NCI-H187 (cell line): ENCODE measurements at regions not wholly inside any gene's neighbourhood (a gene's known extent, or its start where the extent isn't known, plus 50 kb on each side); places are given as distances from the start of the nearest gene placed in this dataset.

ENCODE experiments used
- DNase-seq, 2 experiments: peaks; one replicate each; lab custom pipeline; 2025; lab: John Stamatoyannopoulos, UW

- DNase-seq: no peak
Measured at GRCh38 chr2:20150110-20150706, 74.7 kb downstream of the SDC1 start.

DNA sequence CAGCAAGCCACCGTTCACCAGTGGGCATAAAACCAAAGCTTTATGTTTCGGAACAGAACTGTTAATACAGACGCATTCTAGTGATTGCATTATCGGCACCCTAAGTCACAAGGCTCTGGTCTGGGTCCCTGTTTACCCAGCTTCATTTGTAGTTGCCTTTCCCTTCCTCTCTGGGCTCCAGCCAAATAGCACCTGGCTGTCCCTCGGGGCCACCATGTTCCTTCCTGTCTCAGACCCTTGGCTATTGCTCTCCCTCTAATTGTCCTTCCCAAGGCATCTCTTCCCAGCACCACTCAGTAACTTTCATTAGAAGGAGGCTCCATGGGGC, 75.3 kb downstream of the SDC1 start:
- DNase-seq: no peak

DNA sequence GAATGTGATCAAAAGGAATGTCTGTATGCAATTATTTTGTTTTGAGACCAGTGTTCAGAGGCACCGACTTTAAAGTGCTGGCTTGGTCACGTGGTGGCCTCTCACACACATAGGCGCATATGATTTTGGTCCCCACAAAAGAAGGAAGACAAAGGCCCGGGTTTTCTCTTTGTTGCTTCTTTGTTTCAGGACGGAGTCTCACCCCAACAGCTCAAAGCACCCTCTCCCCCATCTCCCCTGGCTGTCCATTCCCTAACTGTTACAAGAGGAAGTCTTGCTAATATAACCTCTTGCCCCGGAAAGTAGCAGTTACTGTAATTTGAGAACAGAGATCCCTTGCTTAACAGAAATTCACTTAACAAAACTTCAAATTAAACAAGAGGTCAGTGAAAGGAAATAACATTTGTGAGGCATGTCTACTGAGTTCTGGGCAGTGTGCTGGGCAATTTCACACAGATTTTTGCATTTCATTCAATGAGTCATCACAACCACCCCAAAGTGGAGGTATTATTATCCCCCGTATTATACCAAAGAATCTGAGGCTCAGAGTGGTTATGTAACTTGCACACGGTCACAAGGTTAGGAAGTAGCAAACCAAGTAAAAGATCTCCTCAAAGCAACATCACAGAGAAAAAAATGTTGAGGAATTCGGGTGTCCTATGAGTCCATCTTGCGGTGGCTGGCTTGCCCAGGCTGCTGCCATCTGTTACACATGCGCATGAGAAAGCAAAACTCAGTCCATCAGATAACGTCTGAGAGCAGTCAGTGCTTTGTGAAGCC, 75.8 kb downstream of the SDC1 start:
- no peak for DNase-seq

GRCh38 chr2:20148426-20148922, 76.5 kb downstream of the SDC1 start:
- DNase-seq: no peak

DNA sequence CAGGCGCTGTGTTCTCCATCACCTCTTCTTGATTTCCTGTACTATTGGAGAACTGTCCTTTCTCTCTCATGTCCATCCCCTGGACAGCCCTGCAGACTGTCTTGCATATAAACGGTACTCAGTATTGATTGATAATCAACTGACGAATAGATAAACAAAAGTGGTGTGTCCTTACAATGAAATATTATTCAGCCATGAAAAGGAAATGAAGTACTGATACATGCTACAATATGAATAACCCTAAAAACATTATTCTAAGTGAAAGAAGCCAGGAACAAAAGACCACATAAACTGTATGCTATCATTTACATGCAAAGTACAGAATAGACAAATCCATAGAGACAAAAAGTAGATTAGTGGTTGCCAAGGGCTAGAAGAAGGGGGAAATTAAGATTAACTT, 77.6 kb downstream of the SDC1 start:
- DNase-seq: no peak

- no peak for DNase-seq
Measured at GRCh38 chr2:20146401-20146800, 78.5 kb downstream of the SDC1 start.

DNA sequence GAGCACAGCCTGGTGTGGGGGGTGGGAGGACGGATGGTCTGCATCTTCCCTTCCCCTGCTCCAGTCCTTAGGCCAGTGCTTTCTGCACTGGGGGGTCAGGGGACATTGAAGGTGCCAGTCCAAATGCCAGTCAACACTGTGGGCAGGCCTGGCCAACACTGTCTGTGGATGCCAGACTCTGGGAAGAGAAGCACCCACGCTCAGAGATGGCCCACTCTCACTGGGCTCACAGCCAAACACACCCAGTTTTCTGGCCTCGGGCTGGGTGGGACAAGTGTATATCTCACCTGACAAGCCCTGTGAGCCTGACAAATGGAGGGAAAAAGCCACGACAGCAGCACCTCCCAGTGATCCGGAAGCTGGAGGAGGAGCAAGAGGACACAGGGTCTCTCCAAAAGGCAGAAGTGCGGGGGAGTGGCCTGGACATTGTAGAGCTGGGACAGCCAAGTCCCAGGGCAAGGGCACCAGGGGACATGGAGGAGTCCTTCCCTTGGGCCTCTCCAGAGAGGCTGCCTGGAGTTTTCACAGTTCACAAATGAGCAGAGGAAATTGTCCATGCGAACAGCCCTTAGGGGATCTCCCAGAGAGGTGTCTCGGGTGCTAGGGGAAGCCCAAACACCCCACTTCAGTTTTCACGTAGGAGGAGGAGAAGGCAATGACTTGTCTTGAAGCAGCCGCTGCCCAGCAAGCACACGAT, 79.3 kb downstream of the SDC1 start:
- DNase-seq: no peak

- no peak for DNase-seq
Measured at GRCh38 chr2:20144861-20145260, 80.1 kb downstream of the SDC1 start.

- no peak for DNase-seq
Measured at GRCh38 chr2:20144196-20144595, 80.7 kb downstream of the SDC1 start.

- no peak for DNase-seq
Measured at GRCh38 chr2:20143263-20143662, 81.7 kb downstream of the SDC1 start.

GRCh38 chr2:20141806-20142205, 83.1 kb downstream of the SDC1 start:
- DNase-seq: no peak

- DNase-seq: peak in 1 of 2 experiments; percentile 51
Measured at GRCh38 chr2:20141056-20141762, 83.7 kb downstream of the SDC1 start.

DNA sequence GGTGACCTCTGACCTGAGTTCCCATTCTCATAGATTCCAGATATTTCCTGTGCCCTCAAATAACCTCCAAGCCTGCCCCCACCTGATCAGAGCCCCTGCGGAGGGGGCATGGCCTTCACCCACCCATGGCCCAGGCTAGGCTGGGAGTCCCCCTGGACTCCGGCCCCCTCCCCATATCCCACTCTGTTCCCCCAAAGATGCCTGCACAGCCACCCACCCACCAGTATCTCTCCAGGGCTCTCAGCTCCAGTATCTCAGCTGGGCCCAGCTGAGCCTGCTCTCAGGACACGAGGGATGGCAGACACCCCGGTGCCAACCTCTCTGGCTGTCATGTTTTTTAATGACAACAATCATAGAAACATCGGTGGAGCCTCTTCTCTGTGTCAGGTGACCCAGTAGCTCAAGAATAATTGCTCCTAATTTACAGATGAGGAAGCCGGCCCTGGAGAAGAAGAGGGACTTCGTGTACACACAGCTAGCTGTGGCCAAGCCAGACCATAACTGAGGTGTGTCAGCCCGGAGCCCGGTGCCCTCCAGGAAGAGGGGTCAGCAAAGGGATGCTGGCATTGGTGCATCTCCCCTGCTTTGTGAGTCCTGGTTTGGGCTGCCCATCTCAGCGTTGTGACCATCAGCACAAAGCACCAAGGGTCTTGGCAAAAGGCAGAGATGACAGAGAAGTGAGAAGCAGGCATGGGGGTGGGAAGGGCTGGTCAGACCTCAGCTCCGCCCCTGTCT, 84.4 kb downstream of the SDC1 start:
- DNase-seq: no peak

DNA sequence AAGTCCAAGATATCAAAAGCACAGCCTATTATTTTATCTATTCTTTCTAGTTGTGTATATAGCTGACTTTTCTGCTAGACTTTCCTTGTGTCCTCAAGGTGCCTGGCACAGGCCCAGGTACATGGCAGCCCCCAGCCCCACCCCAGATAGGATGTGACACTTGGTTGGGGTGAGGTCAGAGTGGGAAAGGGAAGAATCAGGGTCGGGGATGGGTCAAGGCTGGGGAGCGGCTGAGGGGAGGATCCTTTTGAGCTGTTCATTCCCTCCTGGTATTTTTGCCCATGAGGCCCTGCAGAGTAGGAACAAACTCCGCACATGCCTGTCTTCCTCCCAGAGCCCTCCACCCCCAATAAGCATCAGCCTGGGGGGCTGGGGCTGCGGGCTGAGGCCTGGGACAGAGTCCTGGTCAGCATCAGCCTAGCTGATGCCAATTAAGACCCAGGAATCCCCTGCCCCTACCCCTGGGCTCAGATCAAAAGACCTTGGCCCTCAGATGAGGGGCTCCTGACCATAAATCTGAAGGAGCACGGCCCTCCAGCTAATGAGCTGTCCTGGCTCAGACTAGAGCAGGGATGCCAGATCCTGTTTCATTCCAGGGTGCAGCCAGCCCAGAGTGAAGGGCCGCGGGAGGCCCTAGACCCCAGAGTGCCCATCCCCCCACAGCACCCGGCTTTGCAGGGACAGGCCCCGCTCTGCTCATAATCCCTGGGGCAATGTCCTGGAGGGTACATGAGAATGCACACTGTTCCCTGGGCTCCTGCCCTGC, 85.3 kb downstream of the SDC1 start:
- no peak for DNase-seq

GRCh38 chr2:20138696-20139095, 86.2 kb downstream of the SDC1 start:
- no peak for DNase-seq

- no peak for DNase-seq
Measured at GRCh38 chr2:20137884-20138283, 86.5 kb upstream of the LAPTM4A start.

GRCh38 chr2:20137131-20137571, 85.7 kb upstream of the LAPTM4A start:
- DNase-seq: no peak

DNA sequence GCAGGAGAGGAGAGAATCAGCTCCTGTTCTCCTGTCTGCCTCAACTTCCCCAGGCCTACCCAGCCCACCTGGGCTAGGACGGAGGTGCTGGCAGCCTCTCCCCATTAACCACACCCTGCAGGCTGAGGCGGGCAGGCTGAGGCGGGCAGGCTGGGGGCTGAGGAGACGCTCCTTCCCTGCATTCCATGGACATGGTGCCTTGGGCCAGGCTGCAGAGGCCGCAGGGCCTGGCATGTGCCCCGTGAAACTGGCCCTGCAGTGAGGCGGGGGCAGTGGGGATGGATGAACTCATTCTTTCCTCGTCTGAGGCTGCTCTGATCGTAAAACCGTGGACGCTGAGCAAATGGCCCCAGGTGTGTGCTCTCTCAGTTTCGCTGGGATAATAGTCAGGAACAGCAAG, 84.7 kb upstream of the LAPTM4A start:
- DNase-seq: no peak

- DNase-seq: peak; percentile 78 to 80
Measured at GRCh38 chr2:20135631-20136050, 84.2 kb upstream of the LAPTM4A start.

- DNase-seq: no peak
Measured at GRCh38 chr2:20132990-20133535, 81.6 kb upstream of the LAPTM4A start.
